ENCODE measurements at regions not wholly inside any gene's neighbourhood (a gene's known extent, or its start where the extent isn't known, plus 50 kb on each side); places are given as distances from the start of the nearest gene placed in this dataset.

DNA sequence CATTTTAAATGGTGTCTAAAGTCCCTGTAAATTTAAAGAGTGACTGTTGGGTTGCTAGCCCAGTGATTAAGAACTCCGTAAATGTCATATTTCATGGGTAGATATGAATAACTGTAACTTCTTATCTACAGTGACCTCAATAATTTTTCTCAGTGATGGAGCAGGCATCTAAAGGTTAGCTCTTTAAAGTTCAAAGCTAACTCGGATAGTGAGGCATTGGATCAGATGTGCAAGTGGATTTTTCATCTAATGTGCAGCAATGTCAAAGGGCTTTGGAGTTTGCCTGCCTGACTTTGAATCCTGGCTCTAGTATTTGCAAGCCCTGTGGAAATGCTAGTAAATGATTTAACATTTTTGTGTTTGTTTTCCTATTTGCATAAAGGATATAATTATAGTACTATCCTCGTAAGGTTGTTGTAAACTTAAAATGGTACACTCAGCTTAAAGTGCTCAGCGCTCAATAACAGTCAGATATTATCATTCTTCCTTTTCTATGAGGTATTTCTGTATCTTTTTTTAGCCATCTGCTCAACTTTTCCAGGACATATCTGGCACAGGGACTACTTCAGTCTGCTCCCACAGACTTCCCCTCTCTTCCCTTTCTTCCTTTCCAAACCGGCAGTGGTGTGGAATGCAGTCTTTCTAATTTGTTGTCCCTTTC is 163.7 kb upstream of the ELL2 start:
- Histone ChIP-seq H3K36me3 (no peaks in the 10 kb centered on the region), H3K9me3 (no peaks in the 10 kb centered on the region), H3K4me3 (no peak overlapping the region), H3K27me3 (no peaks in the 10 kb centered on the region), H3K27ac (no peak overlapping the region), H3K4me1 (peaks cover 0 to 4% (median 0%) of the 10 kb centered on the region in 4 donors)
- WGBS, 2 donors: 53 to 60% methylated on average over 5 of the region's 5 CpGs
- DNase-seq: no peak
- TF ChIP-seq POLR2A (IDR thresholded peaks at IDR 0.05) (no peak), POLR2AphosphoS5 (IDR thresholded peaks at IDR 0.05) (no peak), EP300 (IDR thresholded peaks at IDR 0.05) (no peak), CTCF (IDR thresholded peaks at IDR 0.05) (no peak)
- ATAC-seq (ENCODE audit: low FRiP score in 2 of 2): peak in 1 of 2 donors; percentile 53

DNA sequence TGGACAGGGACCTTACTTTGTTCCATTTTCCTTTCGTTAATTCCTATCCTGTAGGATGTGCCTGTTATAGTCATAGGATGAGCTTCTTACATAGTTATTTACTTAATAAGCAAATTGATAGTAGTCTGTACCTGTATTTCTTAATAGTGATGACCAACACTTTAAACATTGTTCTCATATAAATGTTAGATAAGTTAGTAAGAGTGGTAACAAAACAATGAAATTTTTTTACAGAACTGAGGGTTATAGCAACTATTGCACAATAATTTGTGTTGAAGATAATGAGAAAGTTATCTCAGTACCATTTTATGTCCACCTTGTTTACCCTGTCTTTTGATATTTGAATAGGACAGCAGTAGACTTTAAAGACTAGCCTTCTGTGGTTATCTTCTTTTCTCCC is 162.9 kb upstream of the ELL2 start:
- 92 to 94% methylated on average over 1 of the region's 1 CpG for WGBS, 2 donors
- Histone ChIP-seq H3K9me3 (no peaks in the 10 kb centered on the region), H3K27ac (no peak overlapping the region), H3K27me3 (no peaks in the 10 kb centered on the region), H3K4me3 (no peak overlapping the region), H3K36me3 (no peaks in the 10 kb centered on the region), H3K4me1 (peaks cover 0 to 4% (median 0%) of the 10 kb centered on the region in 4 donors)
- no peak for TF ChIP-seq POLR2A (IDR thresholded peaks at IDR 0.05)
- no peak for TF ChIP-seq EP300 (IDR thresholded peaks at IDR 0.05)
- no peak for TF ChIP-seq POLR2AphosphoS5 (IDR thresholded peaks at IDR 0.05)
- no peak for TF ChIP-seq CTCF (IDR thresholded peaks at IDR 0.05)
- DNase-seq (no peak), ATAC-seq (ENCODE audit: low FRiP score in 2 of 2) (no peak)

GRCh38 chr5:96123418-96123817 is 161.8 kb upstream of the ELL2 start:
- Histone ChIP-seq H3K36me3 (no peaks in the 10 kb centered on the region), H3K27ac (no peak overlapping the region), H3K27me3 (no peaks in the 10 kb centered on the region), H3K4me1 (peaks cover 0 to 4% (median 0%) of the 10 kb centered on the region in 4 donors), H3K9me3 (no peaks in the 10 kb centered on the region), H3K4me3 (no peak overlapping the region)
- DNase-seq (no peak), ATAC-seq (ENCODE audit: low FRiP score in 2 of 2) (no peak)
- TF ChIP-seq POLR2A (IDR thresholded peaks at IDR 0.05): no peak
- TF ChIP-seq CTCF (IDR thresholded peaks at IDR 0.05): no peak
- TF ChIP-seq EP300 (IDR thresholded peaks at IDR 0.05): no peak
- TF ChIP-seq POLR2AphosphoS5 (IDR thresholded peaks at IDR 0.05): no peak
- WGBS, 2 donors: 86% methylated on average over 1 of the region's 1 CpG

GRCh38 chr5:96121364-96121763 is 159.7 kb upstream of the ELL2 start:
- H3K27ac ChIP-seq: no peak overlapping the region
- ATAC-seq (ENCODE audit: low FRiP score in 2 of 2): no peak

More at GRCh38 chr5:96121364-96121763, 159.7 kb upstream of the ELL2 start:
- DNase-seq: no peak
- 87 to 91% methylated on average over 2 of the region's 2 CpGs for WGBS, 2 donors
- TF ChIP-seq EP300 (IDR thresholded peaks at IDR 0.05): no peak
- no peak for TF ChIP-seq CTCF (IDR thresholded peaks at IDR 0.05)
- no peak for TF ChIP-seq POLR2AphosphoS5 (IDR thresholded peaks at IDR 0.05)
- no peak for TF ChIP-seq POLR2A (IDR thresholded peaks at IDR 0.05)
- Histone ChIP-seq H3K9me3 (no peaks in the 10 kb centered on the region), H3K4me3 (no peak overlapping the region), H3K36me3 (no peaks in the 10 kb centered on the region), H3K4me1 (peaks cover 0 to 4% (median 0%) of the 10 kb centered on the region in 4 donors), H3K27me3 (no peaks in the 10 kb centered on the region)
